GM12878 (cell line): ENCODE measurements at regions not wholly inside any gene's neighbourhood (a gene's known extent, or its start where the extent isn't known, plus 50 kb on each side); places are given as distances from the start of the nearest gene placed in this dataset.

Source experiments
- ATAC-seq: fragments of 200-7000 bp; cut with Tn5 transposase; 3 replicates; pipeline ENCODE4 v1.9.1; 2020; ENCODE audit warnings: mild to moderate bottlenecking, moderate library complexity
- BruUV-seq: library from RNA; stranded (reverse); fragments of 400-500 nt; replicated peaks from 2 replicates; lab custom pipeline; 2021; lab: Mats Ljungman, UMichigan
- CTCF ChIA-PET: fragments of 300-600 bp; sonication (Branson Sonifier 250); formaldehyde crosslinking; extraction: SDS; loops from one replicate; lab custom pipeline; 2021; ENCODE audit warnings: inconsistent platforms; lab: Yijun Ruan, JAX
- POLR2A ChIA-PET: fragments of 350-600 bp; formaldehyde crosslinking; extraction: SDS; loops from one replicate; lab custom pipeline; 2021; ENCODE audit warnings: inconsistent platforms; lab: Charles Lee
- RAD21 ChIA-PET: fragments of 300-600 bp; sonication (Branson Sonifier 250); formaldehyde crosslinking; loops from one replicate; lab custom pipeline; 2023; ENCODE audit warnings: antibody characterized with exemption; ENCODE audit not compliant: unreplicated experiment; lab: Charles Lee
- SMC1A ChIA-PET: fragments of 300-600 bp; sonication (Branson Sonifier 250); formaldehyde crosslinking; loops from one replicate; lab custom pipeline; 2023; ENCODE audit not compliant: unreplicated experiment, uncharacterized antibody; lab: Charles Lee
- DNase-seq: peaks from one replicate; pipeline ENCODE4 v3.0.0-alpha.2; 2011; ENCODE audit warnings: low read depth, low spot score
- FAIRE-seq: peaks from 3 replicates; lab custom pipeline; 2011; peaks lifted over from hg19 to GRCh38; lab: Jason Lieb, UNC
- H2AFZ ChIP-seq: 2 replicates; pipeline ENCODE4 v1.6.0; 2011; ENCODE audit warnings: low read depth, low read length, control low read depth; ENCODE audit not compliant: control insufficient read depth
- H3K27ac ChIP-seq: 2 replicates; pipeline ENCODE4 v1.5.1; 2011; ENCODE audit warnings: control low read depth; ENCODE audit not compliant: control insufficient read depth, insufficient read depth
- H3K27me3 ChIP-seq, 2 experiments: replicated peaks in 1 of 2; 2 replicates each; pipeline versions ENCODE4 v1.6.0 to v1.6.1; 2011; ENCODE audit warnings: low read length in 1 of 2; ENCODE audit not compliant: control insufficient read depth in 2 of 2, insufficient read depth in 2 of 2
- H3K36me3 ChIP-seq, 2 experiments: 2 replicates each; pipeline ENCODE4 v1.5.1; 2011; ENCODE audit warnings: low read length in 1 of 2; ENCODE audit not compliant: control insufficient read depth in 2 of 2, insufficient read depth in 2 of 2
- H3K4me1 ChIP-seq: 2 replicates; pipeline ENCODE4 v1.6.1; 2011; ENCODE audit warnings: mild to moderate bottlenecking, low read length, moderate library complexity, mixed read lengths; ENCODE audit not compliant: control insufficient read depth, insufficient read depth
- H3K4me2 ChIP-seq: 2 replicates; pipeline ENCODE4 v1.6.0; 2011; ENCODE audit warnings: control low read depth; ENCODE audit not compliant: control insufficient read depth, insufficient read depth
- H3K4me3 ChIP-seq: fragments of 200-600 bp; sonication (generic); 2 replicates; pipeline ENCODE4 v1.5.1; 2016
- H3K79me2 ChIP-seq: 2 replicates; pipeline ENCODE4 v1.6.0; 2011; ENCODE audit warnings: low read length; ENCODE audit not compliant: control insufficient read depth, insufficient read depth
- H3K9ac ChIP-seq: 2 replicates; pipeline ENCODE4 v1.8.0; 2011; ENCODE audit warnings: low read length, control low read depth, mixed read lengths; ENCODE audit not compliant: control insufficient read depth, insufficient read depth
- H3K9me3 ChIP-seq: replicated peaks from 3 replicates; pipeline ENCODE4 v1.5.1; 2011; ENCODE audit warnings: mild to moderate bottlenecking, low read length; ENCODE audit not compliant: control insufficient read depth, insufficient read depth
- H4K20me1 ChIP-seq: 2 replicates; pipeline ENCODE4 v1.6.0; 2011; ENCODE audit not compliant: control insufficient read depth, insufficient read depth
- BCL11A ChIP-seq: IDR thresholded peaks from 2 replicates; pipeline ENCODE4 v1.6.1; 2011; ENCODE audit warnings: low read depth, low read length
- BHLHE40 ChIP-seq, 2 experiments: fragments of 450-650 bp in 1 of 2; IDR thresholded peaks; 2 replicates each; pipeline ENCODE4 v1.6.1; 2011 to 2017; ENCODE audit warnings: low read depth in 2 of 2, borderline replicate concordance in 1 of 2, improper control_type of control experiment in 1 of 2, low read length in 1 of 2, mild to moderate bottlenecking in 1 of 2
- BMI1 ChIP-seq: fragments of 450-650 bp; IDR thresholded peaks from 2 replicates; pipeline ENCODE4 v1.6.1; 2016; ENCODE audit warnings: mild to moderate bottlenecking, moderate library complexity, borderline replicate concordance
- IKZF2 ChIP-seq, 2 experiments: fragments of 450-650 bp; IDR thresholded peaks; 2 replicates each; pipeline ENCODE4 v1.6.1; 2017; ENCODE audit warnings: mild to moderate bottlenecking in 2 of 2, moderate library complexity in 2 of 2
- LARP7 ChIP-seq: fragments of 450-650 bp; IDR thresholded peaks from 2 replicates; pipeline ENCODE4 v1.6.1; 2017; ENCODE audit warnings: mild to moderate bottlenecking
- NRF1 ChIP-seq: conservative IDR thresholded peaks from 2 replicates; pipeline ENCODE4 v1.6.1; 2011; ENCODE audit warnings: mild to moderate bottlenecking, low read depth, low read length, improper control_type of control experiment
- RBBP5 ChIP-seq: fragments of 200-600 bp; sonication (generic); conservative IDR thresholded peaks from 2 replicates; pipeline ENCODE4 v1.6.1; 2016
- SREBF1 ChIP-seq: IDR thresholded peaks from 2 replicates; pipeline ENCODE4 v1.6.1; 2012; ENCODE audit warnings: mild to moderate bottlenecking, low read length
- ZNF622 ChIP-seq: fragments of 450-650 bp; IDR thresholded peaks from 2 replicates; pipeline ENCODE4 v1.6.1; 2017; ENCODE audit warnings: mild to moderate bottlenecking, inconsistent platforms
- WGBS: methylation state at CpG from one replicate; pipeline ENCODE4 v1.1.6; 2016; ENCODE audit warnings: low lambda C conversion rate; ENCODE audit not compliant: insufficient replicate concordance, insufficient coverage; ENCODE audit errors: missing lambda C conversion rate; 5-methylcytosine and 5-hydroxymethylcytosine counted together
- in situ Hi-C: fragments of 300-500 bp; cut with MboI; formaldehyde crosslinking; loops from 9 replicates; pipeline ENCODE4 v1.14.3; 2018; ENCODE audit warnings: mixed read lengths
- intact Hi-C: fragments of 100-400 bp; cut with micrococcal nuclease; formaldehyde crosslinking; loops from one replicate; pipeline ENCODE4 v1.14.2; 2022; ENCODE audit not compliant: unreplicated experiment

GRCh38 chr4:11326021-11326420 lies 102.7 kb downstream of the HS3ST1 start:
- intact Hi-C loops (no loop called here), in situ Hi-C loops (no loop called here)
- POLR2A ChIA-PET: no interaction called here
- Histone ChIP-seq H3K4me1 (no peaks in the 10 kb centered on the region), H3K4me2 (no peak overlapping the region), H4K20me1 (no peaks in the 10 kb centered on the region), H3K27me3 (no peaks in the 10 kb centered on the region), H3K9ac (no peak overlapping the region), H3K79me2 (no peaks in the 10 kb centered on the region), H3K36me3 (no peaks in the 10 kb centered on the region), H3K9me3 (no peaks in the 10 kb centered on the region; the same call in 2 of the 3 replicates), H3K4me3 (no peak overlapping the region), H2AFZ (no peak overlapping the region), H3K27ac (no peak overlapping the region)
- BruUV-seq: no TSS peak
- WGBS: 6% methylated on average over 2 of the region's 2 CpGs
- TF ChIP-seq BMI1: no peak
- CTCF ChIA-PET: no interaction called here
- SMC1A ChIA-PET: interaction anchor here (0.7 kb wide), 1 partner anchor 772 kb away, joined by 3 read pairs; no protein-coding TSS in a partner anchor
- ATAC-seq (no peak), DNase-seq (no peak), FAIRE-seq (no peak)
- RAD21 ChIA-PET: no interaction called here

- ChIA-PET SMC1A (interaction anchor here (1.2 kb wide), 1 partner anchor 10 kb away, joined by 3 read pairs; no protein-coding TSS in a partner anchor), POLR2A (no interaction called here), RAD21 (no interaction called here), CTCF (no interaction called here)
- Histone ChIP-seq H3K27ac (no peak overlapping the region), H3K9ac (no peak overlapping the region), H3K4me2 (no peak overlapping the region), H3K4me1 (no peaks in the 10 kb centered on the region), H2AFZ (no peak overlapping the region), H4K20me1 (no peaks in the 10 kb centered on the region), H3K9me3 (no peaks in the 10 kb centered on the region; the same call in 2 of the 3 replicates), H3K27me3 (no peaks in the 10 kb centered on the region), H3K36me3 (no peaks in the 10 kb centered on the region), H3K79me2 (no peaks in the 10 kb centered on the region), H3K4me3 (no peak overlapping the region)
- BruUV-seq: no TSS peak
- ATAC-seq (no peak), DNase-seq (no peak), FAIRE-seq (no peak)
- TF ChIP-seq SREBF1: no peak
- TF ChIP-seq IKZF2 (IDR thresholded peaks at IDR 0.05): no peak
- no peak for TF ChIP-seq ZNF622
- no peak for TF ChIP-seq LARP7
- TF ChIP-seq RBBP5: no peak
- TF ChIP-seq NRF1: no peak
- no peak for TF ChIP-seq BHLHE40 (IDR thresholded peaks at IDR 0.05; ENCODE audit: borderline replicate concordance in 1 of 2, low read depth in 2 of 2, low read length in 1 of 2)
- TF ChIP-seq BCL11A: no peak
- intact Hi-C loops (no loop called here), in situ Hi-C loops (no loop called here)
These were observed 104.9 kb downstream of the HS3ST1 start for GRCh38 chr4:11323771-11324170.
